ENCODE measurements at regions not wholly inside any gene's neighbourhood (a gene's known extent, or its start where the extent isn't known, plus 50 kb on each side); places are given as distances from the start of the nearest gene placed in this dataset.

DNA sequence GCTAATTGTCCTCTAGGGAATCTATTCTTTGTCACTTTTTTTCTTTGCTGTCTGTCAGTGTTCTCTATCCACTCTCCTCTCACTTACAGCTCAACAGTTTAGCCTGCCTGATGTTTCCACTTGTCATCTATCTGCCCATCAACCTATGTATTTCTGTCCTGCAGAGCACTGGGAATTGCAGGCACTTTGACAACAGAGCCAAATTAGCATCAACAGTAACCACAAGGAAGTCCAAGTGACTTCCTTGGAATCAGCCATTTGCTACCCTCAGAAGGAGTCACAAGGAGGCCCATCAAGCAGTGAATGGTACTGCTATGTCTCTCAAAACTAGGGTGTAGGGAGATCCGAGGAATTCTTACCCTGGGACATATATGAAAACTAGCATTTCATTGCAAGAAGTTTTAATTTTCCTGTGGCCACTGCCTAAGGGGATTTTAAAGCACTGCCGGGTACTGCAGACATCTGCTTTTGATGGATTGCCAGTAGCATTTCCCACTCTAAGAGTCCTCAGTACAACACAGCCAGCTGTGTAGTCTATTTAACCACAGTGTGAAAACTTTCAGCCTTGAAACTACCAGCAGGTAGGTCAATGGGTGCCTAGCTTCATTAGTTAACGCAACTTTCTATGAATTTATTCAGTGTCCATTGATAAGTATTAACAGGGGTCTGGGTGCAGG, 898.8 kb downstream of the NTRK3 start:
- no peaks in the 10 kb centered on the region for H3K36me3 ChIP-seq (ENCODE audit: control insufficient read depth, insufficient read depth, low read length)
- H3K27me3 ChIP-seq (ENCODE audit: control insufficient read depth, insufficient read depth, low read length) = no peaks in the 10 kb centered on the region
- no peak overlapping the region for H3K9ac ChIP-seq (ENCODE audit: low read depth, low read length)
- no peaks in the 10 kb centered on the region for H3K4me1 ChIP-seq (ENCODE audit: control insufficient read depth, insufficient read depth, low read length)
- H3K9me3 ChIP-seq (ENCODE audit: control insufficient read depth, insufficient read depth, low read length) = no peaks in the 10 kb centered on the region
- H3K4me3 ChIP-seq (ENCODE audit: low read depth, low read length) = no peak overlapping the region

DNA sequence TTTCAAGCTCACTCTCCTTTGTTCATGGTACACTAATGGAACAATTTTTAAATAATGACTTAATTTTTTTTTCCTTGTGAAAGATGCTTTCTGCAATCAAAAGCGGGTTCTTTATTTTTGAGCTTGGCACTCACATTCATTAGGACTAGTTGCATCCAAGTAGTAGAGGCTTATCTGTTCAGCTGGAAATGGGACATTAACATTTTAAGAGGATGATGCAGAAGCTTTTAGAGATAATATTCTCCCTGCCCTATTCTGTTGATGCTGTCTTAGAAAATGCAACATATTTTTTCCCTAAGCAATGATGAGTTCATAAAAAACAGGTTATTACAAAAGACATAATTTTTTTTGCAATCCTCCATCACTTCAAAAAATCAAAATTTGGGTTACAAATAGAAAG, 900.6 kb downstream of the NTRK3 start:
- no peaks in the 10 kb centered on the region for H3K27me3 ChIP-seq (ENCODE audit: control insufficient read depth, insufficient read depth, low read length)
- H3K4me1 ChIP-seq (ENCODE audit: control insufficient read depth, insufficient read depth, low read length) = no peaks in the 10 kb centered on the region
- H3K9ac ChIP-seq (ENCODE audit: low read depth, low read length) = no peak overlapping the region
- H3K9me3 ChIP-seq (ENCODE audit: control insufficient read depth, insufficient read depth, low read length) = no peaks in the 10 kb centered on the region
- H3K4me3 ChIP-seq (ENCODE audit: low read depth, low read length) = no peak overlapping the region
- H3K36me3 ChIP-seq (ENCODE audit: control insufficient read depth, insufficient read depth, low read length) = no peaks in the 10 kb centered on the region

DNA sequence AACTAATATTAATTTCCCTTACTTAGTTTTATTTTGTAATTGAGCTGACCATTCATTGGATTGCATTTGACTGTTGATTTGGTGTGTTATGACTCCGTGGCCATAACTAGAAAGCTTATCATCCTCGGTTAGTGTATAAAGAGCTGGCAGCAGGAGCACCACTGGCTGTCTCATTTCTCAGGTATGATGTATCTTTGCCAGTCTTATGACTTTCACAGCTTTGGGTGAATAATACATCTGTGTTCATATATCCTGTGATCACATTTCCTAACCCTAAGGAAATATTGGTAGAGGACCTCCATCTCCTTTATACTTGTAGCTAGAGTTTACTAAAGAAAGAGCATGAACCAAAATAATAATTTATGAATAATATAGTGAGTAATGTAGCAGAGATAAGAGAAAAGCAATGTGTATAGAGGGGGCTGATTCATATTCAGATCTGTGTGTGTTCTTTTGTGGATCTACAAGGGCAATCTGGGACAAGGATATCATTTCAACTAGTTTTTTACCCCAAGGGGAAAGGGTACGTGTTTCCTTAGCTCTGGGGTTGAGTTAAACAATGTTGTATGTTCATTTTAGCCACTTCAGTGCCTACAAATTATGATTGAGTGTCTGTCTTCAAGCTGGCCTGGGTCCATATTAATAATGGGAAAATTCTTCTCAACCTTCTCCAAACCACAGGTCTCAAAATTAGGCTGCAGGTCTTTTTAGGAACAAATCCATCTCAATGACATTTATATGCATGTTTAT, 901.7 kb downstream of the NTRK3 start:
- Histone ChIP-seq H3K36me3 (ENCODE audit: control insufficient read depth, insufficient read depth, low read length) (no peaks in the 10 kb centered on the region), H3K4me3 (ENCODE audit: low read depth, low read length) (no peak overlapping the region), H3K27me3 (ENCODE audit: control insufficient read depth, insufficient read depth, low read length) (no peaks in the 10 kb centered on the region), H3K9ac (ENCODE audit: low read depth, low read length) (no peak overlapping the region), H3K4me1 (ENCODE audit: control insufficient read depth, insufficient read depth, low read length) (no peaks in the 10 kb centered on the region), H3K9me3 (ENCODE audit: control insufficient read depth, insufficient read depth, low read length) (no peaks in the 10 kb centered on the region)

DNA sequence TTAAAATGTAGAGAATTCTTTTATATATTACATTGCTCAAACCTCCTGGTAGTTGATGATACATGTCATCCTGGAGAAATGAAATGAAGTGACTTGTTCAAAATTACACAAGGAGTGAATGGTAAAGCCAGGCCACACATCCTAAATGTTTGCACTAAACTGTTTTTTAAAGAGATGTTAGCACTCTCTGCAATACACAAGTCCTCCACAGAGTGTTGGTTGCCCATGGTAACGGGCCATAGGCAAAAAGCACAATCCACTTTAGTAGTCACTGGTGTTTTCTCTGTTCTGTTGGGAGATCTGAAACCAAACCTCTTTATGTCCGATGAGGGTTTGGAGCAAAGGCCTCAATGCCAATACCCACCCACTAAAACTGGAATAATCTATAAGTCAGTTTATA, 907.4 kb downstream of the NTRK3 start:
- H3K4me1 ChIP-seq (ENCODE audit: control insufficient read depth, insufficient read depth, low read length) = no peaks in the 10 kb centered on the region
- H3K4me3 ChIP-seq (ENCODE audit: low read depth, low read length) = no peak overlapping the region
- H3K27me3 ChIP-seq (ENCODE audit: control insufficient read depth, insufficient read depth, low read length) = no peaks in the 10 kb centered on the region
- H3K9me3 ChIP-seq (ENCODE audit: control insufficient read depth, insufficient read depth, low read length) = no peaks in the 10 kb centered on the region
- H3K9ac ChIP-seq (ENCODE audit: low read depth, low read length) = no peak overlapping the region
- no peaks in the 10 kb centered on the region for H3K36me3 ChIP-seq (ENCODE audit: control insufficient read depth, insufficient read depth, low read length)

DNA sequence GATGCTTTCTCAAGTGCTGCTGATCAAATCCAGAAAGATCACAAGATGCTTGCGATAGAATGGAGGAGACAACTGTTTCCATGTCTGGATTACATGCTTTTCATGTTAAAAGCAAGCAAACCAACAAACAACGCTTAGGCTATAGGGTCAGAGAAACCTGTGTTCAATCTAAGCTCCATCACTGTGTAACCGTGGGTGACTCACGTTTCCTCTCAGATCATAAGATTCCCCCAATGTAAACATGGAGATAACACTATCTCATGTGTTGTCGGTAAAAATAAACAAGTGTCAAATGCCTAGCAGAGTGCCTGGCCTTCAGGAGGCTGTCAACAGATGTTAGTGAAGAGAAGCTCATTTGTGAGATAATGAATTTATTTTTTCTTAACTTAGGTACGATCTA, 907.8 kb downstream of the NTRK3 start:
- no peak overlapping the region for H3K4me3 ChIP-seq (ENCODE audit: low read depth, low read length)
- H3K36me3 ChIP-seq (ENCODE audit: control insufficient read depth, insufficient read depth, low read length) = no peaks in the 10 kb centered on the region
- no peaks in the 10 kb centered on the region for H3K27me3 ChIP-seq (ENCODE audit: control insufficient read depth, insufficient read depth, low read length)
- no peaks in the 10 kb centered on the region for H3K4me1 ChIP-seq (ENCODE audit: control insufficient read depth, insufficient read depth, low read length)
- H3K9ac ChIP-seq (ENCODE audit: low read depth, low read length) = no peak overlapping the region
- no peaks in the 10 kb centered on the region for H3K9me3 ChIP-seq (ENCODE audit: control insufficient read depth, insufficient read depth, low read length)

DNA sequence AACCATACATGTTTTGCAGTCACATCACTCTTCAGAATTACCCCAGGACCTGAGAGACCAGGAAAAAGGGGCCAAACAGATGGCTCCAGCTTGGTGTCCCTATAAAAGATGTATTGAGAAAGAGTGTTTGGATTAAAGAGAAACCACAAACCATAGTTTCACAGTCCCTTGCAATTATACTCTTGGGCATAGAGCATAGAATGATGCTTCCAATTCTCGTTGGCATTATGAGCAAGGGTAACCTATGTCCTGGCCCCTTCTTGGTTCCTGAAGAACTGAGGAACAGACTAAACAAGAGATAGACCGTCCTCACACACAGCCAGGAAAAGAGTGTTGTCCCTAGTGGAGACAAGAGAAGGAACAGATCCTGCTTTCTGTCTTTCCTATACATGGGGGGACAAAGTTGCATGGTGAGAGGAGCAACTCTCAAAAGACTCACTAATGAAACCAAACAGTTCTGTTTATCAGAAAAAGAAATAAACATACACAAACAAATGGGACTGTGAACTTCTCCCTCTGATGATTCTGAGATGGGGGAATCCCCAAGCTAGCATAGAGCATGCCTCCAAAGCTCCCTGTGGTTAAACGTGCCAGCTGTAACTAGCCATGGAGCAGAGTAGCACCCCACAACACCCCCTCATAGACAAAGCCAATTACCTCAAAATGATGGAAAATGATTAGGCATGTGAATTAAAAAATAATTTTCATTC, 908.6 kb downstream of the NTRK3 start:
- no peaks in the 10 kb centered on the region for H3K27me3 ChIP-seq (ENCODE audit: control insufficient read depth, insufficient read depth, low read length)
- no peaks in the 10 kb centered on the region for H3K9me3 ChIP-seq (ENCODE audit: control insufficient read depth, insufficient read depth, low read length)
- no peaks in the 10 kb centered on the region for H3K36me3 ChIP-seq (ENCODE audit: control insufficient read depth, insufficient read depth, low read length)
- H3K9ac ChIP-seq (ENCODE audit: low read depth, low read length) = no peak overlapping the region
- no peak overlapping the region for H3K4me3 ChIP-seq (ENCODE audit: low read depth, low read length)
- H3K4me1 ChIP-seq (ENCODE audit: control insufficient read depth, insufficient read depth, low read length) = no peaks in the 10 kb centered on the region

DNA sequence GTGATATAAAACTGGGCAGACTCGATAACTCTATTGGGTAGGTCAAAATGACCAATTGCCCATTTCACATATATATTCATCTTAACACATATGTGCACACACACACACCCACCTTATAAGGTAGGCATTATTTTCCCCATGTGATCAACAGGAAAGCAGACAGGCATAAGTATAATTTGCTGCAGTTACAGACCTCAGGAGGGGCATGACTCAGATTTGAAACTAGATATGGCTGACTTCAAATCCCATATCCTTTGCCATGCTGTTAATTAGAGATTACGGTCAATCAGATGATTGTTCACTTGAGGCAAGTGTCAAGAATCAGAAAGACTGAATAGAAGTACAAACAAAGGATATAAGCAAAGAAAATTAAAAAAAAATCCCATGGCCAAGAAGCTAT, 910.6 kb downstream of the NTRK3 start:
- Histone ChIP-seq H3K4me1 (ENCODE audit: control insufficient read depth, insufficient read depth, low read length) (no peaks in the 10 kb centered on the region), H3K9me3 (ENCODE audit: control insufficient read depth, insufficient read depth, low read length) (no peaks in the 10 kb centered on the region), H3K36me3 (ENCODE audit: control insufficient read depth, insufficient read depth, low read length) (no peaks in the 10 kb centered on the region), H3K4me3 (ENCODE audit: low read depth, low read length) (no peak overlapping the region), H3K27me3 (ENCODE audit: control insufficient read depth, insufficient read depth, low read length) (no peaks in the 10 kb centered on the region), H3K9ac (ENCODE audit: low read depth, low read length) (no peak overlapping the region)

DNA sequence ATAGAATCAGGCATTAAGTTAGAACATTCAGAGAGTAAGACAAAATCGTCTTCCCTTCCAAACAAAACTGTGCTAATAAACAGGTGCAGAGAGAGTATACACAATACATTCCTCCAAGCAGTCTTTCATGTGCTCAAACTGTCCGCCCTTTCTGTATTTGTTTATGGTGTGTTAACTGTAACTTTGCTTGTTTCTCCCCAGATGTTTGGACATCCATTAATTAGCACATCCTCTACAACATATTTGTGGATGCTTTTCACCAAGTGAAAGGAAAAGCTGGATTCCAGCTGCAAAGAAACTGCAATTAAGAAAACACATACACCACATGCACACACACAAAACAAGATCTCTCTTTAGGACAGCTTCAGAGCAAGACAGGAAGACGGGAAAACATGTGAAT, 912.6 kb downstream of the NTRK3 start:
- no peaks in the 10 kb centered on the region for H3K27me3 ChIP-seq (ENCODE audit: control insufficient read depth, insufficient read depth, low read length)
- H3K4me3 ChIP-seq (ENCODE audit: low read depth, low read length) = no peak overlapping the region
- H3K9ac ChIP-seq (ENCODE audit: low read depth, low read length) = no peak overlapping the region
- H3K4me1 ChIP-seq (ENCODE audit: control insufficient read depth, insufficient read depth, low read length) = no peaks in the 10 kb centered on the region
- no peaks in the 10 kb centered on the region for H3K9me3 ChIP-seq (ENCODE audit: control insufficient read depth, insufficient read depth, low read length)
- no peaks in the 10 kb centered on the region for H3K36me3 ChIP-seq (ENCODE audit: control insufficient read depth, insufficient read depth, low read length)

DNA sequence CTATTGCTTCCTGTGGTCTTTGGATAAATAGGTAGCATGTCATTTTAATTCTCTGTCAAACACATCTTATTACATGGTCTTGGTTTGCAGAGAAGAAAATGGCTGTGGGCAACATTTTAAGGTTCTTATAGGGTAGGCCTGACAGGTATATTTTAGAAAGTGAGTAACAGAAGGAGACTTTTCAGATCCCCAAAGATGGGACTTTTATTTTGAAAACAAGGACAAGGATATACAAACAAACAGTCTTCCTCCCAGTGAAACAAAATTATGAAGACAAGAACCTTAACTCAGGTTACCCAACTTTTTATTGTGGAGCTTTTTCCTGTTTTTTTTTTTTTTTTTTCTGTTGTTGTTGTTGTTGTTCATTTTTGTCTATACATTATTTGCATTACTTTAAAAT, 916.2 kb downstream of the NTRK3 start:
- Histone ChIP-seq H3K4me1 (ENCODE audit: control insufficient read depth, insufficient read depth, low read length) (no peaks in the 10 kb centered on the region), H3K9ac (ENCODE audit: low read depth, low read length) (no peak overlapping the region)

DNA sequence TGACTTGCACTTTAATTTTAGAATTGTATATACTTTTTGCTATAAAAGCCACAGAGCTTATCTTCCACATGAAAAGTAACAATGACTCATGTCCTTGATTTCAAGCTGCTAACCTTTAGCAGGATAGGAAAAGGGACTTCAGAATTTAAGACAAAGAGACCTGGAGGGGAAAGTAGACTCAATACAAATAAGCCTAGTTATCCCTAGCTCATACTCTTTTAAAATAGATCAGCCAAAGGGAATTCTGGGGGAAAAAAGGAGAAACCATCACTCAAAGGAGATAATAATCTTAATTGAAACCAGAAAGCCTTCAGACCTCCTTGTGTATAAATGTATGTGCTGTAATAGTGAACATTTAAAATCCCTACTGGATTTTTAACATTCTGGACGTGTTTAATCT, 930.3 kb downstream of the NTRK3 start:
- H3K9me3 ChIP-seq (ENCODE audit: control insufficient read depth, insufficient read depth, low read length) = no peaks in the 10 kb centered on the region
- no peaks in the 10 kb centered on the region for H3K4me1 ChIP-seq (ENCODE audit: control insufficient read depth, insufficient read depth, low read length)
- H3K4me3 ChIP-seq (ENCODE audit: low read depth, low read length) = no peak overlapping the region
- no peaks in the 10 kb centered on the region for H3K27me3 ChIP-seq (ENCODE audit: control insufficient read depth, insufficient read depth, low read length)
- H3K36me3 ChIP-seq (ENCODE audit: control insufficient read depth, insufficient read depth, low read length) = no peaks in the 10 kb centered on the region
- H3K9ac ChIP-seq (ENCODE audit: low read depth, low read length) = no peak overlapping the region

More for the DNA sequence above, 916.2 kb downstream of the NTRK3 start:
- Histone ChIP-seq H3K4me3 (ENCODE audit: low read depth, low read length) (no peak overlapping the region), H3K9me3 (ENCODE audit: control insufficient read depth, insufficient read depth, low read length) (no peaks in the 10 kb centered on the region), H3K27me3 (ENCODE audit: control insufficient read depth, insufficient read depth, low read length) (no peaks in the 10 kb centered on the region), H3K36me3 (ENCODE audit: control insufficient read depth, insufficient read depth, low read length) (no peaks in the 10 kb centered on the region)

DNA sequence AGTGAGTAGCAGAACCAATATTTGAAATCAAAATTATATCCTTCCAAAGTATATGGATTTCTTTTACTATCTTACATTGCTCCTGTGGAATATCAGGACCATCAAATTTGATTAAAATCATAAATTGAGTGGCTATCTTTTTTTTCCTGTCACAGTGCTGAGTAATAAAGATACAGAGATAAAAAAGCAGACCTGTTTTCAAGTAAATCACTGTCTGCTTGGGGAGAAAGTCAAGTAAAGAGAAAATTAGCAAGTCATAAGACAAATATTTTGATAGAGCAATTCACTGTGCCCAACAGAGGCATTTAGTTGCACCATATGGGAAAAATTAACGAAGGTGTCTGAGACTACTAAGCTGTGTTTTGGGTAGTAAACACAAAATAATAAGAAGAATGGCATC, 933.7 kb downstream of the NTRK3 start:
- no peaks in the 10 kb centered on the region for H3K36me3 ChIP-seq (ENCODE audit: control insufficient read depth, insufficient read depth, low read length)
- H3K9me3 ChIP-seq (ENCODE audit: control insufficient read depth, insufficient read depth, low read length) = no peaks in the 10 kb centered on the region
- no peaks in the 10 kb centered on the region for H3K4me1 ChIP-seq (ENCODE audit: control insufficient read depth, insufficient read depth, low read length)
- H3K4me3 ChIP-seq (ENCODE audit: low read depth, low read length) = no peak overlapping the region
- no peaks in the 10 kb centered on the region for H3K27me3 ChIP-seq (ENCODE audit: control insufficient read depth, insufficient read depth, low read length)
- no peak overlapping the region for H3K9ac ChIP-seq (ENCODE audit: low read depth, low read length)

DNA sequence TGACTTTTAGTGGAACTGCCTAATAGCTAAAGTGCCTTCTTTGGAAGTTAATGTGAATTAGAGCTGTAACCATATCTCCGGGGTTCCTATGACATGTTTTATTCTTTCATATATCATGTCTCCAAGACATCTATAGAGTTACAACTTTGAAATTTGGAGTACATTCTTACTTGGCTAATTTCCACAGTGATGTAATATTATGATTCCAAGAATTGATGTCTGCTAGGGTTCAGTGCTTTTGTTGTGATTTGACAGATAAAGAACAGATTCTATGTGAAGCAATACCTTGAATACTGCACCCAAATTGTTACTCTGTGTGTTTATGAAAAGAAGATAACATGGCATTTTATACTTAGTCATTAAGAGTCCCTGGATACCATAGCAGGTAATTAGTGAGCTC, 934.3 kb downstream of the NTRK3 start:
- Histone ChIP-seq H3K9ac (ENCODE audit: low read depth, low read length) (no peak overlapping the region), H3K4me1 (ENCODE audit: control insufficient read depth, insufficient read depth, low read length) (no peaks in the 10 kb centered on the region), H3K36me3 (ENCODE audit: control insufficient read depth, insufficient read depth, low read length) (no peaks in the 10 kb centered on the region), H3K4me3 (ENCODE audit: low read depth, low read length) (no peak overlapping the region), H3K27me3 (ENCODE audit: control insufficient read depth, insufficient read depth, low read length) (no peaks in the 10 kb centered on the region), H3K9me3 (ENCODE audit: control insufficient read depth, insufficient read depth, low read length) (no peaks in the 10 kb centered on the region)
